Central memory CD8-positive, alpha-beta T cell (primary cell): ENCODE measurements at regions not wholly inside any gene's neighbourhood (a gene's known extent, or its start where the extent isn't known, plus 50 kb on each side); places are given as distances from the start of the nearest gene placed in this dataset.

Experiments used
- ATAC-seq: fragments of 150-1000 bp; cut with Tn5 transposase; replicated peaks from 2 replicates; pipeline ENCODE4 v1.10.0; 2022; ENCODE audit warnings: mild to moderate bottlenecking, moderate FRiP score, moderate number of reproducible peaks; ENCODE audit not compliant: poor library complexity, severe bottlenecking; ENCODE audit errors: extremely low read depth
- DNase-seq, 2 donors: peaks; one replicate each; pipeline ENCODE4 v3.0.0; 2021; ENCODE audit warnings: low spot score in 2 of 2
- H3K27ac Mint-ChIP-seq: one replicate; pipeline ENCODE4 v1.8.0; 2022; ENCODE audit warnings: low read depth, mild to moderate bottlenecking, moderate library complexity, mixed read lengths
- H3K27me3 Mint-ChIP-seq: one replicate; pipeline ENCODE4 v1.8.0; 2022; ENCODE audit warnings: mixed read lengths
- H3K36me3 Mint-ChIP-seq: one replicate; pipeline ENCODE4 v1.8.0; 2022; ENCODE audit warnings: mild to moderate bottlenecking, moderate library complexity, mixed read lengths; ENCODE audit not compliant: insufficient read depth
- H3K4me1 Mint-ChIP-seq: one replicate; pipeline ENCODE4 v1.8.0; 2022; ENCODE audit warnings: mixed read lengths
- H3K4me3 Mint-ChIP-seq: one replicate; pipeline ENCODE4 v1.8.0; 2022; ENCODE audit warnings: mild to moderate bottlenecking, moderate library complexity, mixed read lengths
- H3K9me3 Mint-ChIP-seq: one replicate; pipeline ENCODE4 v1.8.0; 2022; ENCODE audit warnings: mixed read lengths

DNA sequence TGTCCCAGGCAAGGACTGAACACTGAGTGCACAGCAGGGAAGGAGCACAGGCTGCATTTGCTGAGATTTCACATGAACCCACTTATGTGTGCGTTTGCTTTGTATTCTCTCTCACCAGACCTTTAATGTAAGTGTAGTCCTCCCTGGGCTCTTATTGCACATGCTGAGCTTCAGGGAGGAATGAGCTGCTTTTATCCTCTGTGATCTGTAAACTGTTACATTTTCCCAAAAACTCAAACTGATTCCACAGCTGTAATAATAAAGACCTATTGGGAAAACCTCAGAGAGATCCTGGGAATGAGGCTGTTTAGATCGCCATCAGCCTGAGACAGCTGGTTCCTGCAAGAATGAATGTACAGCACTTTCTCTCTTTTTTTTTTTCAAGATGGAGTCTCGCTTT is 53.6 kb upstream of the ADORA2B start:
- H3K4me1 Mint-ChIP-seq: peaks cover 16% of the 10 kb centered on the region
- ATAC-seq (no peak), DNase-seq (no peak)
- H3K4me3 Mint-ChIP-seq: no peak overlapping the region
- no peaks in the 10 kb centered on the region for H3K9me3 Mint-ChIP-seq
- H3K27ac Mint-ChIP-seq: no peak overlapping the region
- no peaks in the 10 kb centered on the region for H3K27me3 Mint-ChIP-seq
- peaks cover 3% of the 10 kb centered on the region for H3K36me3 Mint-ChIP-seq

DNA sequence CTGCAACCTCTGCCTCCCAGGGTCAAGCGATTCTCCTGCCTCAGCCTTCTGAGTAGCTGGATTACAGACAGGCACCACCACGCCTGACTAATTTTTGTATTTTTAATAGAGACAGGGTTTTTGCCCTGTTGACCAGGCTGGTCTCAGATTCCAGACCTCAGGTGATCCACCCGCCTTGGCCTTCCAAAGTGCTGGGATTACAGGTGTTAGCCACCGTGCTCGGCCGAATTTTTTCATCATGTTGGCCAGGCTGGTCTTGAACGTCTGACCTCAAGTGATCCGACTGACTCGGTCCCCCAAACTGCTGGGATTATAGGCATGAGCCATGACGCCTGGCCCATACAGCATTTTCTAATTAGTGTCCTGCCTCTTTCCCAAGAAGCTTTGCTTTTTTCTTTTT is 52.7 kb upstream of the ADORA2B start:
- Mint-ChIP-seq H3K27me3 (no peaks in the 10 kb centered on the region), H3K4me3 (no peak overlapping the region), H3K4me1 (peaks cover 13% of the 10 kb centered on the region), H3K9me3 (no peaks in the 10 kb centered on the region), H3K27ac (no peak overlapping the region), H3K36me3 (peaks cover 4% of the 10 kb centered on the region)
- no peak for ATAC-seq
- DNase-seq: no peak

DNA sequence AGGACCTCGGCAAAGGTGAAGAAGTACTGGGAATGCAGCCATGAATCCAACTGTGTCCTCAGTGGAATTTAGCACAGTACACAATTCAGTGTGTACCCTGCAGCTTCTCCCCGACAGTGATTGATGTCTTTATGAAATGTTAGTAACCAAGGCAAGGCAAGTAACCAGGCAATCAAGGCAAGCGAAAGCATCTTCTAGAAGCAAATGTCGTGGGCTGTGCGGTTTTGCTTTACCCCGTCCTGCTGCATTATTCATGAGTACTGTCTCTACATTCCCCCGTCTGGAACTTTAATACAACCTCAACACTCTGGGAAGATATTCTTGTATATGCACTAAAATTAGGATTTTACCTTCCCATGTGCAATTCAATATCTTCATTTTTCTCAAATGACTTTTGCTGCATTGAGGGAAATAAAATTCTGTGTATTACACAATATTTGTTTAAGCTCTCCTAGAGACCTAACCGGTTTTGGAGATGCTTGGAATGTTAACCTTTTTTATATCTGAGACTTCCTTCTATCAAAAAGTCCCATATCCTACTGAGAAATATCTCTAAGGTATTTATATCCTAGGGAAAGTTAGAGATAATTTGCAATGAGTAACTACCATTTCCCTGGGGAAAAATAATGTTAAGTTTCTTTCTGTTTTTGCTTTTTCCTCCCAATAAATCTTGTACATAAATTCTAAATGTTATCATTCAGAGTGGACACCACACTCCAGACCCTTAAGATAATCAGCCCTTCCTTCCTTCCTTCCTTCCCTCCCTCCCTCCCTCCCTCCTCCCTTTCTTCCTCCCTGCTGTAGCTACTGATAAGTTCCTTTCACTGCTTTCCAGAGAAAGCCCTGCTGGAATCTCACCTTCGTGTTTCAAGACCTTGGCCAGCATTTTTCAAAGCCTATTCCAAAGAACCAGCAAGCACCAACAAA is 51.9 kb upstream of the ADORA2B start:
- H3K4me1 Mint-ChIP-seq: peaks cover 18% of the 10 kb centered on the region
- H3K27ac Mint-ChIP-seq: no peak overlapping the region
- no peaks in the 10 kb centered on the region for H3K27me3 Mint-ChIP-seq
- H3K4me3 Mint-ChIP-seq: no peak overlapping the region
- no peaks in the 10 kb centered on the region for H3K9me3 Mint-ChIP-seq
- peaks cover 4% of the 10 kb centered on the region for H3K36me3 Mint-ChIP-seq
- ATAC-seq (no peak), DNase-seq (no peak)

DNA sequence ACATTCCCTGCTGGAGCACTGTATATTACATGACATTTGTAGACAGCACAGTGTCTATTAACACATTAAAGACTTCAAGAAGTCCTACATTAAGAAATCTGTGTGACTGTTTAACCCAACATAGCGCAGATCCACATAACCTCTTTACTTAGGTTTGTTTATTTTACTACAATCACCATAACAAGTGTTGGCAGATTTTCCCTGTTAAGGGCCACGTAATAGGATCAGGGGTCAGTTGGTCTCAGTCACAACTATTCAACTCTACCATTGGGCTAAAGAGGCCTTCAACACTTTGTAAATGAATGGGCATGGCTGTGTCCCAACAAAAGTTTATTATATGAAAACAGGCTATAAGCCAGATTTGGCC is 51.3 kb upstream of the ADORA2B start:
- Mint-ChIP-seq H3K36me3 (peaks cover 4% of the 10 kb centered on the region), H3K27me3 (no peaks in the 10 kb centered on the region), H3K27ac (no peak overlapping the region), H3K4me1 (peaks cover 20% of the 10 kb centered on the region), H3K4me3 (no peak overlapping the region), H3K9me3 (no peaks in the 10 kb centered on the region)
- DNase-seq (no peak), ATAC-seq (no peak)

DNA sequence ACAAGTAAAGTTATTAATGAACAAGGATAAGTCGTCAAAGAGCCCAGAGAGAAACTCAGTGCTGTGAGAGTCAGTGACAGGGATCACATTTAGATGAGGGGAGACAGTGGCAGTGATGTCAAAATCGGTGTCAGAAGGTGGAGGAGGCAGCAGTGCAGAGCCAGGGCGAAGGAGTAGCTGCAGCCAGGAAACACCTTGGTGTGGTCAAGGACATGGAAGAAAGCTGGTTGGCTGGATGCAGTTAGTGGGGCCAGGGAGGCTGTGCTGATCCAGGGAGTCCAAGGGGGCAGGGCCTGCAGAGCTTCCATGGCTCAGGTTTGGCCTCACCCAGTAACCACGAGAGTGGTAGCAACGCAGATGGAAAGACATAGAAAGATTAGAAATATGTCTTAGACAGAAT is 50.7 kb upstream of the ADORA2B start:
- no peaks in the 10 kb centered on the region for H3K27me3 Mint-ChIP-seq
- peaks cover 4% of the 10 kb centered on the region for H3K36me3 Mint-ChIP-seq
- DNase-seq (no peak), ATAC-seq (no peak)
- no peak overlapping the region for H3K4me3 Mint-ChIP-seq
- H3K27ac Mint-ChIP-seq: no peak overlapping the region
- no peaks in the 10 kb centered on the region for H3K9me3 Mint-ChIP-seq
- H3K4me1 Mint-ChIP-seq: peaks cover 20% of the 10 kb centered on the region

DNA sequence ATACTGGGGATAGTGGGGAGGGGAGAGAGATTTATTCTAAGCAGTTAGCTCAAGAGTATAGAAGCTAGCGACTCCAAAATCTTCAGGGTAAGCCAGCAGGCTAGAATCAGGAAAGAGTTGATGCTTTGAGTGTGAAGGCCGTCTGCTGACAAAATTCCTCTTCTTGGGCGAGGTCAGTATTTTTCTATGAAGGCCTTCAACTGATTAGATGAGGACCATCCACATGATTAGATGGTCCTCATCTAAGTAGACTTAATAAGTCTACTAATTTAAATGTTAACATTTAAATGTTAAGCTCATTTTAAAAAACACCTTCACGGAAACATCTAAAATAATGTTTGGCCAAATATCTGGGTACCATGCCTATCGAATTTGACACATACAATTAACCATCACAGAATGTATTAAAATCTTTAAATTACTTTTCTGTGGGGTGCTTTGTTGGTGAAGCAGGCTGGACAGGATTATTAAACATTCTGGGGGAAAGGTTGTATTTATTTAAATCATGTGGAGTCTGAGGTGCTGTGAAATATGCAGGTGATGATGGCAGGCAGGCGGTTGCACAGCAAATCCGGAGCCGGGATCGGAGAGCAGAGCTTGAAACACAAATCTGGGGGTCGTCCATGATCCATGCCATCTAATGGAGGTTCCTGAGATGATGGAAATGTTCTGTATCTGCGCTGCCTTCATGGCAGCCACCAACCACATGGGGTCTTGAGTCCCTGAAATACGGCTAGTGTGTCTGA is 49.8 kb upstream of the ADORA2B start:
- H3K36me3 Mint-ChIP-seq: peaks cover 4% of the 10 kb centered on the region
- H3K4me1 Mint-ChIP-seq: peaks cover 20% of the 10 kb centered on the region
- no peak for ATAC-seq
- no peak overlapping the region for H3K4me3 Mint-ChIP-seq
- no peak for DNase-seq
- peak overlapping the region; percentile 81 for H3K27ac Mint-ChIP-seq
- H3K9me3 Mint-ChIP-seq: no peaks in the 10 kb centered on the region
- no peaks in the 10 kb centered on the region for H3K27me3 Mint-ChIP-seq
